Right ventricle myocardium superior (tissue), 1 donor: ENCODE measurements at regions not wholly inside any gene's neighbourhood (a gene's known extent, or its start where the extent isn't known, plus 50 kb on each side); places are given as distances from the start of the nearest gene placed in this dataset.

Experiments
- ATAC-seq: fragments of 200-7000 bp; cut with Tn5 transposase; one replicate; pipeline ENCODE4 v1.9.1; 2020; ENCODE audit warnings: mild to moderate bottlenecking; ENCODE audit not compliant: poor library complexity
- DNase-seq: peaks from one replicate; pipeline ENCODE4 v3.0.0-alpha.2; 2020
- intact Hi-C: fragments of 100-400 bp; cut with DNase I; formaldehyde crosslinking; loops from one replicate; pipeline ENCODE4 v1.11.2; 2022
- donor health status: DM: no; HTN: yes; CAD: no; lungs with severe emphysema.

DNA sequence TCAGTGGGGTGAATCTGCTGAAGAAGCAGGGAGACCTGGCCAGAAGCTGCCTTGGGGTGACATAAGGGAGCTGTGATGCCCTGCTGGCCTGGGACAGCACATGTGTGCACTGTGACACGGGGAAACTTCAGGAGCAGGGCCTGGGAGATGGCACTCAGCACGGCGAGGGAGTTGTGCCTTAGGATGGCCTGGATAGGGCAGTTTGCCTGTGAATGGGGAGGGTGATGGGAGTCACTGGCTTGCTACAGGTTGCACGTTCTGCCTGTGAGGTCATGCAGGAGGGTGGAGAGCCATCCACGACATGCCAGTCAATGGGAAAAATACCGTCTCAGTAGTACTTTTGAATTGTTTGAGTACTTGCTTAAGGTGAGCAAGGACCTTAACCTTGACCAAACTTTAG is 76.8 kb upstream of the UBE3A start:
- intact Hi-C loops: no loop called here

DNA sequence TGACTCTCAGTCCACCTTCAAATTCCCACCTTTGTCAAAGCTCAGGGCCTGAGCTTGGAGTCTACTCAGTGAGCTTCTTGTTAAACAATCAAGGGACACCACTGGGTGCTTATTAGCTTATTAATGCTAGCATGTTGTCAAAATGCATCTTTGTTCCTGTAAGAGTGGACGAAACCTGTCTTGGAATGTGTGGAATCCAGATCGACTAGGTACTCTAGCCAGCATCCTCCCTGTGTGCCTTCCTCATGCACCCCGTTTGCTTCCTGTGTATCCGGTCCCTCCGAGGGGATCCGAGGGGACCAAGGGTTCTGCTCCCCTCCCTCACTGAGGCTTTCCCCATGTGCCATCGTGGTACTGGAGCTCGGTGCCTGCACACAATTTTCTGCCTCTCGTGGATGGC is 75.7 kb upstream of the UBE3A start:
- ATAC-seq (no peak), DNase-seq (no peak)
- intact Hi-C loops: no loop called here

More for the DNA sequence above, 76.8 kb upstream of the UBE3A start:
- DNase-seq: no peak
- no peak for ATAC-seq

DNA sequence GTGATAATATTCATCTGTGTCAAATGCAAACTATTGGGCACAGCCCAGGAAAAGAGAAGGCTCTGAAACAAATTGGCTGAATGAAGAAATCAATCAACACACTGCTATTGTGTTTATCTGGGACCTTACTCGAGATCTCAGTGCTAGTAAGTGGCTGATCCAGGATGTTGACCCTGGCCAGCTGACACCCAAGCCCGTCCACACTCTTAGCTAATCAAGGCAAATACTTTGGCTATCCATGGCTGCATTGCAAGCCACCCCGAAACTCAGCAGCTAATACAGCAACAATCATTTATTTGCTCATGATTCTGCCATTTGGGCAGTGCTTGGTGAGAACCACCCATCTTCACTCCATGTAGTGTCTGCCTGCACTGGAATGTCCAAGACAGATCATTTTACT is 74.1 kb upstream of the UBE3A start:
- ATAC-seq (no peak), DNase-seq (no peak)
- intact Hi-C loops: no loop called here

DNA sequence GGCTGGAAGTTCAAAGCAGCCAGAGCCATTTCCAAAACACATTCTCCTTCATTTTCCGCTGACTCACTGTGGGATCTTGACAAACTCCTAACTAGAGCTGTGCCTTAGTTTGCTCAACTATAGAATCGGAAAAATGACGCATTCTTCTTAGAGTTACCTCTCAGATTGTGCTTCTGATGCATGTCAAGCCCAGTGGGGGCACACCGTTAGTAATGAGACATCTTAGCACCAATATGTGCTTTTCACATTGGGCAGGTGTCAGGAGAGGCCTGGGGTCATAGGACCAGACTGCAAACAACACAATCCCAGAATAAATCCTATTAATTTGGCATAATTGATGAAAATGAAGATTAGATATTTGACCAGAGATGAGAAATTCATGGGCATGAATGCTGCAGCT is 71.3 kb upstream of the UBE3A start:
- intact Hi-C loops: no loop called here
- DNase-seq: no peak
- ATAC-seq: no peak

DNA sequence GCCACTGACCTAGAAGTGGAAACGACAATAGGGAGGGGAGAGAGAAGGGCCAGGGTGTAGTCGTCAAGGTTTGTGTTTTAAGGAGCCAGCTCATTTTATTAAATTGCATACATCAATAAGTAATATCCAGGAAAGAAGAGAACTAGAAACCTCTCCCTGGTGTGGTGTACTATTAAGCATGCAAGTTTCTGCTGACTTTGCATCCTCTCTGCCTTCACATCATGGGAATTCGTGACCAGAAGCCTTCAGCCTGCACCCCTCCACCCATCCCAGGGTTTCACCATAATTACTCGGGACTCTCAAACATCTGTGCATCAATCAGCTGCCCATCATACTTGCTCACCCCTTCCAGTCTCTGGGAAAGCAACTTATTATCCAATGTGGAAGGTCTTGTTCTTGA is 70.9 kb upstream of the UBE3A start:
- DNase-seq (no peak), ATAC-seq (no peak)
- intact Hi-C loops: loop anchor here (5.0 to 10.0 kb wide), 3 partner anchors 183 to 1355 kb away; partner anchors contain the start of gene GABRA5

DNA sequence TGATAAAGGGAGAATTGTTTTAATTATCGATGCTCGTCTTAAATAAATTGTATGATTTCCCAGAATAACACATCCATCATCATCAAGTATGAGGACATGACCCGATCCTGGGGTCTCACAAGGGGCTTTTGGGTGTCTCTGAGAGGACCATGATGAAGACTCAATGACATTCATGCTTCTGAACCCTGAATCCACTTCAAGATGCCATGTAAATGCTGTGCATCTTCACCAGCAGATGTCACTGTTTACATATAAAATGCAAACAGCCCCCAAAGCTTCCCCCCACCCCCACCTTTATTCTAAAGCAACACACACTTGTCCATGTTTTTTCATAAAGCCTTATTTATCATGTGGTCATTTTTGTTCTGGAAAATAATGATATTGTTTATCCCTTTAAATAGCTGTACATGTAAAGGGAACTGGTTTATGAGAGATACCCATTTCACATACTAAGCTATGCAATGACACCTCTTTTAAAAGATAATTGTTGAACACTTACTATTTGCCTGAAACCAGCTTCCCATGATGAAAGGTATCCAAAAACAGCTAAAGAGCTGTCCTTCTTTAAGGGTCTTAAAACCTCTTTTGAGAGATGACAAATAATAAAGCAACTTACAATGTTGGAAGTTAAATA is 69.7 kb upstream of the UBE3A start:
- ATAC-seq (peak; percentile 68), DNase-seq (no peak)
- intact Hi-C loops: loop anchor here (5.0 to 10.0 kb wide), 3 partner anchors 184 to 1356 kb away; partner anchors contain the start of gene GABRA5

DNA sequence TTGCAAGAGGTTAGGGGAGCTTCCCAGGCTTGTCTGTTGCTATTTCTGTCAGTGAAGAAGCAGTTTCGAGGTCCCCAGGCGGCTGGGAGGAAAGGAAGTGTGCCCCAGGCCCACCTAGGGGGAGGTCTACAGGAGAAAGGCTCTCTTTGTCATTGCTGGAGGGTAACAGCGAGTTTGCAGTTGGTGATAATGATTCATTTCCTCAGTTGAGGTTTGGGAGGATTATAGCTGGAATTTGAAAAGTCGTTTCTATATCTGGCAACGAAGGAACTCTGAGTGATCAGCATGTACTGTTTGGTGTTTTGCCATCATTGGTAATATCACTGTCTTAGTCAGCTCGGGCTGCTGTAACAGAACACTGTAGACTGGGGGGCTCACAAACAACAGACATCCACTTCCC is 65.5 kb upstream of the UBE3A start:
- ATAC-seq (no peak), DNase-seq (no peak)
- intact Hi-C loops: loop anchor here (10.0 kb wide), 1 partner anchor 1360 kb away; the partner anchor contains the start of gene GABRA5

DNA sequence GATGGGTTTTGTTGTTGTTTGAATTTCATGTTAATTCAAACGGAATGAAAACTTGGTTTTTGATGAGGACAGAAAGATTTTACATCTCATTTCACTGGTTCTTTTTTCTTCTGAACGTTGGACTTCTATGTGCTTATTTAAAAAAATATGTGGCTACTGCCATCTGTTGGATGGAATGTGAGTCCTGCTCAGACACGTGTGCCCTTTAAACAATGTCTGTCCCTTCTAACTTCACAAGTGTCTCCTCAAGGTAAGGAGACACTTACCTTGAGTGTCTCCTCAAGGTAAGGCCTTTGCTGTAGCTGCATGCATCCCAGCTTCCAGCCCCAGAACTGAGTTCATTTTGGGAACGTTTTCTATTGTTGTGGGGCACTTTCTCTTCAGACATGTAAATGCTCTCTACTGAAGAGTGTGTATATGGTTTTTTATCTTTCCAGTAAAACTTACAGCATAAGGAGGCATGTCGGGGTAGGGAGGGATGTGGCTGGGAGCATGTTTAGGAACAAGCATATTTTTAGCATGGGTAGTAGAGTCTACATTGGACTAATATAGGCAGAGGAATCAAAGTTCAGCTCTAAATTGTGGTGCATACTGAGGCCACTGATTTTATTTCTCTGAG is 63.1 kb upstream of the UBE3A start:
- no peak for DNase-seq
- ATAC-seq: peak; percentile 55
- intact Hi-C loops: loop anchor here (10.0 kb wide), 1 partner anchor 1363 kb away; the partner anchor contains the start of gene GABRA5

DNA sequence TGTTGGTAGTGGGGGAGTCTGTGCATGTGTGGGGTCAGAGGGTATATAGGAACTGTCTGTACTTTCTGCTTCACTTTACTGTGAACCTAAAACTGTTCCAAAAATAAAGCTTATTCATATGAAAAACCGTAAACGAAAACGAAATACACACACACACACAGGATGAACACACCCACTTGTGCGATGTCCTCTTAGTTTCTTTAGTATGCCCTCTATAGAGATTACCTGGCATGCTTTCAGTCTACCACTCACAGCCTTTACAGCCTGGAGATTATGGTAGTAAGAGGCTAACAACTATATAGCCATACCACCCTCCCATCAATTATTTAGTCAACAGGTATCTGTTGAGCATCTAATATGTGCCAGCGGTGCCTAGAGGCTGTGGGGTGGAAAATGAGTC is 60.0 kb upstream of the UBE3A start:
- intact Hi-C loops: no loop called here
- DNase-seq: no peak
- ATAC-seq: no peak

DNA sequence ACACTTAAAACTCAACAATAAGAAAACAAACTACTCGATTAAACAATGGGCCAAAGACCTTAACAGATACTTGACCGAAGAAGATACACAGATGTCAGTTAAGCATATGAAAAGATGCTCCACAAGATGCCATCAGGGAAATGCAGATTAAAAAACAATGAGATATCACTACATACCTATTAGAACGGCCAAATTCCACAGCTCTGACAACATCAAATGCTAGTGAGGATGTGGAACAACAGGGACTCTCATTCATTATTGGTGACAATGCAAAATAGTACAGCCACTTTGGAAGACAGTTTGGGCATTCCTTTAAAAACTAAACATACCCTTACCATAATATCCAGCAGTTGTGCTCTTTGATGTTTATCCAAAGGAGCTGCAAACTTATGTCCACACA is 59.1 kb upstream of the UBE3A start:
- intact Hi-C loops: no loop called here
- no peak for ATAC-seq

DNA sequence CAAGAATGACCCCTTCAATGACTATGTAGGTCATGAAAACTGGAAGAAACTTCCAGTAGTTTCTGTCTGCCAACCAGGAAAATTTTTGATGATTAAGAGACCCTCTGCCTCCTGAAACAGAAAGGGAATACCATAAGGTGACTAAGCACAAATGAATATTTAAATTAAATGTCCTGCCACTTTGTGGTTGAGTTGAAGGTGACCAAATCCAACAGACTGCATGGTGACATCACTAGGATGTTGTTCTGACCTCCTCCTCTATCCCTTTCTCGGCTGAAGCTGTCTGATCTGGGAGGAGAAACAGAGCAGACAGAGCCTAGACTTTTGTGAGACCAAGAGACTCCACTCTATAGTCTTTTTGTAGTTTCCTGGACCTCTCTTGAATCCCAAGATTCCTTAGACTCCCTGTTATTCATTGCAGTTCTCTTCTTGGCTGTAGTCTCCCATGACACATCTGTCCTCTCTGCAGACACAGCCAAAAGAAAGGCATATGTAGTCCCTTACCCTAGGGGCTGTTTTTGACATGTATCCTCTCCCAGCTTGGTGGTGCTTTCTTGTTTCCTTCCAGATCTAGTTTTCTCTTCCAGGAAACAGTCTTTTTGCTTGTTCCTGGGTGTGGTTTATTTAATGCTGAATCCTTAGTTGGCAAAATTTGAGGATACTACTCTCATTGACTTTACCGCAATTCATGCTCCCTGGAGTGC is 55.2 kb upstream of the UBE3A start:
- no peak for ATAC-seq
- intact Hi-C loops: no loop called here
- no peak for DNase-seq

More for the DNA sequence above, 59.1 kb upstream of the UBE3A start:
- no peak for DNase-seq

DNA sequence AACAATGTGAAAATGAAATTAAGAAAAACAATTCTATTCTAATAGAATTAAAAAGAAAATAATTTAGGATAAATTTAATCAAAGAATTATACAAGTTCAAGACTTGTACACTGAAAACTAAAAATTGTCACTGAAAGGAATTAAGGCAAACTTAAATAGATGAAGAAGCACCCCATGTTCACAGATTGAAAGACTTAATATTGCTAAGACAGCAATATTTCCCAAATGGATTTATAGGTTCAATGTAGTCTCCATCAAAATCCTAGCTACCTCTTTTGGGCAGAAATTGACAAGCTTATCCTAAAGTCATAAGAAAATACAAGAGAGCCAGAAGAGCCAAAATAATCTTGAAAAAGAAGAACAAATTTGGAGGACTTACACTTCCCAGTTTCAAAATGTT is 53.5 kb upstream of the UBE3A start:
- no peak for DNase-seq
- no peak for ATAC-seq
- intact Hi-C loops: no loop called here
